ENCODE measurements at regions not wholly inside any gene's neighbourhood (a gene's known extent, or its start where the extent isn't known, plus 50 kb on each side); places are given as distances from the start of the nearest gene placed in this dataset.

GRCh38 chr3:147930232-147930807 lies 521.2 kb downstream of the ZIC1 start:
- no peak for DNase-seq (ENCODE audit: low read depth in 1 of 2, low spot score in 1 of 2)

DNA sequence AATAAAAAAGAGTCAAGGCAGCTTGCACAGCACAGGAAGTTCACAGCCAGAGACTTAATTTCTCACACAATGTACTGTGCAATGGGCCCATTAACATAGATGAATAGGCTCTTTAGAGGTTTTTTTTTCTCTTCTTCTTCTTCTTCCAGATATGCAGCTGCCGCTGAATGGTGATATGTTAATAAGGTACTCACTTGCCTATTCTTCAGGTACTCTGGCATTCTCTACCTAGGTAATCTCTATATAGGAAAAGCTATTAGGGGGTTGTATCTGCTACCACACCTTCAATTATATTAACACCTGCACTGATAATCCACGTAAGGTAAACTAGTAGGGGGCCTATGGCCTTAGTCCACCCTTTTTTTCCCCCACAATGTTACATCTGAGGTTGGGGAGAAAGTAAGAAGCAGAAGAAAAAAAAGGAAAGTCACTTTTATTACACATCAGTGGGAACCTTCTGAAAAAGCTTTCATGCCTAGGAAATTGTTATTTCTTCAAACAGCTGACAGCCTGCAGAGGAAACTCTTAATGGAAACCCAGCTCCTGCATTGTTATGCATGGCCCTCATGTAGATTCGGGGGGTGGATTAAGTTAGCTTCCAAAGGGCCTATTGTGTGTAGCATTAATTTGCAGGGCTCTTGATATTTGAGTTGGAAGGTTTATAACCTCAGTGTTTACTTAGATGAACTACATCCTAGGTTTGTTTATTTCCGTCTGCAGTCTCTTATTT lies 525.5 kb downstream of the ZIC1 start:
- DNase-seq (ENCODE audit: low read depth in 1 of 2, low spot score in 1 of 2) = no peak

GRCh38 chr3:147937341-147937740 lies 528.2 kb downstream of the ZIC1 start:
- DNase-seq (ENCODE audit: low read depth in 1 of 2, low spot score in 1 of 2) = no peak

GRCh38 chr3:147937891-147938290 lies 528.7 kb downstream of the ZIC1 start:
- no peak for DNase-seq (ENCODE audit: low read depth in 1 of 2, low spot score in 1 of 2)

DNA sequence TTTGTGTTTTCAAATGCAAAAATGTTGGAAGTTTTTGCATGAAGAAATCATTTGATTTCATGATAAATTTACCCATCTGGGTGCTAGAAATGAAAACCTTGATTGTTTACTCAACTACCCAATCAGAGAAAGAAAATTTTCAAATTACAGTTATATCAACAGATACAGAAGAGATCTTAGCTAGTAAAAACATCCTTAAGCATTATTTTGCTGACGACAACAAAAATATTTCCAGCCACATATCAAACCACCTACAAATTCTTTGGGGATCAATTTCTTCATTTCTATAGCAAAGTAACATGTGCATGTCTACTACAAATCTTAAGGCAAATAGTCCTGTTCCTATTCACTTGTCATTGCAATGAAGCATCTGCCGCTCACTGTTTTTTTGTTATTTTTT lies 530.3 kb downstream of the ZIC1 start:
- no peak for DNase-seq (ENCODE audit: low read depth in 1 of 2, low spot score in 1 of 2)

- DNase-seq (ENCODE audit: low read depth in 1 of 2, low spot score in 1 of 2) = no peak
Measured at GRCh38 chr3:147939839-147940238, 530.7 kb downstream of the ZIC1 start.

GRCh38 chr3:147940405-147941193 lies 531.4 kb downstream of the ZIC1 start:
- no peak for DNase-seq (ENCODE audit: low read depth in 1 of 2, low spot score in 1 of 2)

DNA sequence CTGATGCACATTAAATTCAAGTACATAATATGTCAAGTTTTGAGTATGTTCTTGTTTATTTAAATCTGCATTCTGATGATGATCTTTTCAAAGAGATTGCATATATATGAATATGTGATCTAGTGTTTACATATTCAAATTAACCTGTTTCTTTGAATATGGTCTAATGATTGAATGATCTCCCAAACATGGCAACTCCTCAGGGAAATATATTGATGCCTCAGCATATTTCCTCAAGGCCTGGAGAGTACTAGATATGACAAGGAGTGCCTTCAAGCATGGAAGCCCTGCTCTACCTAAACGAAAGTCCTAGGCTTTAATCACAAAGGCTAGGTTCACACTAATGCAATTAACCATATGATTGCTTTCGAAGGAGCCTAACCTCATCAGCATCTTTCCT lies 532.8 kb downstream of the ZIC1 start:
- DNase-seq (ENCODE audit: low read depth in 1 of 2, low spot score in 1 of 2) = no peak

DNA sequence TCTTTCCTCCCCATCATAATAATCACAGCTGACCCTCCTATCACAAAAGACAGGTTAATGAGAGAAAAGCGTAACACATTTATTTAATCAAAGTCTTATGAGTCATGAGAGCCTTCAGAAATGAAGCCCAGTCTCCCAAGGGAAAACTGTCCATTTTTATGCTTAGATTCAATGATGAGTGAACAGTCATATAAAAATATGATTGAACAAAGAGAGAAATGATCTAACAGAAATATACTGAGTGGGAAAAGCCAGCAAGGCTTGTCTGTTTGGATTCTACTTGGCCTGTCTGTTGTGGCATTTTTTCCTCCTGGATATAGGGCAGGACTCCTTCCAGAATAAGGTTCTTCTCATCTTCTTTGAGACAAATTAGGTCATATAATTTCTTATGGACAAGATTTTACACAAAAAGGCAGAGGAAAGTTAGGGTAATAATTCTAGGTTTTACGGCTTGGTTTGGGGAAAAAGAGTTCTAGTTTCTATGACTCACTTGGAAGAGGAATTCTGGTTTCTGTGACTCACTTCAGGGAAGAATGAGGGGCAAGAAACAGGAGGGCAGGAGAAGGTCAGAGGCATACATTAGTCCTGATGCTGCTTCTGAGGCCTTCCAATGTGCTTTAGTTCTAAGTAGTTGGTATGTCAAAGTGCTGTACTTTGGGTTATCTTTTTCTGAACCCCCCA lies 534.2 kb downstream of the ZIC1 start:
- no peak for DNase-seq (ENCODE audit: low read depth in 1 of 2, low spot score in 1 of 2)

DNA sequence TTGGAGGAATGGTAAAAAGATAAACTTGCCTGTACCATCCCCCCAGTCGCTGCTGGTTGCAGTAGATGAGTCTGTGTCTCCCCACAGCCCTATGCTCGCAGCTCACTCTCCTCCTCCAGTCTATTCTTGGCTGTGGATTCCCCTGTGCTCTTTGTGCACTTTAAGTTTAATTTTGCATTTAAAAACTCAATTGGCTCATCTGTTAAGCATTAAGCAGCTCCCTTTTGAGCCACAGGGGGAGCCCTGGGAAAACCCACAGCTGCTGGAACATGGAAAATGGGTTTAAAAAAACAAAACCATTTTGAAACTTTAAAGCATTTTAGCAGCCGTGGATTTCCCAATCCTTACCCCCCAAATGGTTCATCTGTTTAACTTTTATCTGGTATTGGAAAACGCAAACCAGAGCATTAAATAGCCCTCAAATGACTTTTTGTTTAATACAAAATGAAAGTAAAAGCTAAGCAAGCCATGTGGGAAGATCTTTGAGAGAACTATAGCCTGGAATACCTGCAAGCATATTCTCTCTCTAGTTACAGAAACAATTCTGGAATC lies 536.9 kb downstream of the ZIC1 start:
- no peak for DNase-seq (ENCODE audit: low read depth in 1 of 2, low spot score in 1 of 2)

GRCh38 chr3:147956615-147957014 lies 547.5 kb downstream of the ZIC1 start:
- no peak for DNase-seq (ENCODE audit: low read depth in 1 of 2, low spot score in 1 of 2)

- no peak for DNase-seq (ENCODE audit: low read depth in 1 of 2, low spot score in 1 of 2)
Measured at GRCh38 chr3:147958754-147959153, 549.6 kb downstream of the ZIC1 start.

GRCh38 chr3:147960786-147961185 lies 551.6 kb downstream of the ZIC1 start:
- no peak for DNase-seq (ENCODE audit: low read depth in 1 of 2, low spot score in 1 of 2)

DNA sequence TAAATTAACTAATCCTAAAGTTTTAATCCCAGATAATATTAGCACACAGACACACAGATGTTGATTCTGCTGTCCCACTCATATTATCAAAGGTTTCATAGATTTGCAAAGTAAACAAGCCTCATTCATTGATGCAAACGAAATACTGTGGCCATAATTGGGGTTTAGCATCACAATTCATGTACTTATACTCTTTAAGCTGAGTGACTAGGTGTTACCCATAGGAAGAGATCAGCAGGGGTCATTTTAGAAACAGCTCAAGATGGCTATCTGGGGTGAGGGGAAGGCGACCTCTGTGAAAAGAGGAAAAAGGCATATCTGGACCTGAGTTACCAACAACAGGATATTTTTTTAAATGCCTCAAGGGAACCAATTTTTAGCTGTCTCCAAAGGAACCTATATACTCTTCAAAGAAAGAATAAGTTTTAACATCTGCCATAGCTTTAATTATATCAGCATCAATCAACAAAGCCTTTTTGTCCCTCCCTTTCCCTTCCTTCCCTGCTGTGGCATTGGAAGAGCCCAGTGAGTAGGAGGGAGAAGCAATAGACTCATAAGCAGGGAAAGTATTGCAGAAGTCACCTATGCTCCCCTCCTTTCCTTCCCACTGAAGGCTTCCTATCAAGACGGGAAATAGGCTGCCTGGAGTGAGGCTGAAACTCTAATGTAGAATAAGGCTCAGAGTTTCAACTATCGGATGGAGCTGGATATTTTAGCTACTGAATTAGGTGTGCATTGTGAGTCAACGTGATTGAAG lies 553.4 kb downstream of the ZIC1 start:
- DNase-seq (ENCODE audit: low read depth in 1 of 2, low spot score in 1 of 2) = no peak

DNA sequence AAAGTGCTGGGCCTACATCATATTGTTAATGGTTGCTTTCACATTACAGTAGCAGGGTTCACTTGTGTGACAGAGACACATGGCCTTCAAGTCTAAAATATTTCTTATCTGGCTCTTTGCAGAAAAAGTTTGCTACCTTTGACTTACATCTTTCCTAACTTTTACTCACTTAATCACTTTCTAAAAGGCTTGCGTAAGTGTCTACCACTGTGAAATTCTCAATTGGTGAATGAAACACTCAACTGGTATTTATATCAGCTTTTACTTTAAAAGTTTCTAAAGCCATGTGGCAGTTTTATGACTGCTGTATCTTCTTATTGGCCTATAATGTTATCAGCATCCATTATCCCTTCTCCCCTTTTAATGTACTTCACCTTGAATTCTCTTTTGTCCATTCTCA lies 554.5 kb downstream of the ZIC1 start:
- DNase-seq (ENCODE audit: low read depth in 1 of 2, low spot score in 1 of 2) = no peak

DNA sequence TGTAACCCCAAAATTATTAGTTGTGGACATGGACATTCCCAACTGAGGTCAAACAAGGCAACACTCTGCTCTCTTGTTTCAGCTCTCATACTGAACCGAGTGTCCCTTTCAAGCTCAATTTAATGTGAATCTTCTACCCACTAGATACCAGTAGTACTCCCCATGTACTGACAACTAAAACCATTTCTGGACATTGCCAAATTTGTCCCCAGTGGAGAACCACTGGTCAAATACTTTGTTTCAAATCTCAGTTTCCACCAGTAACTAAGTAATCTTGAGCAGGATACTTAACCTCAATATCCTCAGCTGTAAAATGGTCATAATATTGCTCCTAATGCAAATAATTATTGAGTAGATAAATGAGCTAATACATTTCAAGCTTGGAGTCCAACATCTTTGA lies 566.0 kb downstream of the ZIC1 start:
- no peak for DNase-seq (ENCODE audit: low read depth in 1 of 2, low spot score in 1 of 2)

- DNase-seq (ENCODE audit: low read depth in 1 of 2, low spot score in 1 of 2) = no peak
Measured at GRCh38 chr3:147977001-147977400, 567.8 kb downstream of the ZIC1 start.

GRCh38 chr3:147987549-147987948 lies 578.4 kb downstream of the ZIC1 start:
- DNase-seq (ENCODE audit: low read depth in 1 of 2, low spot score in 1 of 2) = no peak

GRCh38 chr3:147989344-147989743 lies 580.2 kb downstream of the ZIC1 start:
- no peak for DNase-seq (ENCODE audit: low read depth in 1 of 2, low spot score in 1 of 2)

DNA sequence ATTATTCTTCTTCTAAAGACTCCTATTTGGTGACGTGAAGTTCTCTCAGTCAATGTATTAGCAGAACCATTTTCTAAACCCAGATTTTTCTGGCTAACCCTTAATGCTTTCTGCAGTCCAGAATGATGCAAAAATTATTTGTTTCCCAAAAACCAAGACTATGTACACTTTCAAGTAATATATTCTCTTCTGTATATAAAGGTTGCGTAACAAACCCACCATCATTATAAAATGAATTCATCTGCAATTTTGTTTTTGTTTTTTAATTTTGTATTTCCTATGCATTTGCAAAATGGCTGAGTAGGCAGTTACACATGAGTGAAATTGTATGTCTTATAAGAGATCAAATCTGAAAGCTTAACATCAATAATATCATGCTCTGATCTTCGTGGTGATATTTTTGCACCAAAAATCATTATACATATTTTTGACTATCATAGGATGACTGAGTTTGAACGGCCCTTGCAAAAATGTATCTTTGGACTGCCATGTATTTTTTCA lies 593.6 kb downstream of the ZIC1 start:
- DNase-seq (ENCODE audit: low read depth in 1 of 2, low spot score in 1 of 2) = no peak

GRCh38 chr3:148004331-148004730 lies 595.2 kb downstream of the ZIC1 start:
- DNase-seq (ENCODE audit: low read depth in 1 of 2, low spot score in 1 of 2) = no peak

Data from activated T-helper 1 cell treated with anti-CD3 and anti-CD28 coated beads, Interleukin-2, amount 50 U/mL, for 16 hours (primary cell).